Stimulated activated naive CD8-positive, alpha-beta T cell treated with anti-CD3 and anti-CD28 coated beads, Interleukin-15, Interleukin-2, amounts not matched to agents 100 ng/mL and 50 ng/mL, for 24 hours (primary cell): ENCODE measurements at regions not wholly inside any gene's neighbourhood (a gene's known extent, or its start where the extent isn't known, plus 50 kb on each side); places are given as distances from the start of the nearest gene placed in this dataset.
A peak's percentile ranks its signal among the peaks of the same experiment; 100 is the strongest.

Experiments
- H3K27ac Mint-ChIP-seq: one replicate; pipeline ENCODE4 v1.8.0; 2021; ENCODE audit warnings: mild to moderate bottlenecking, mixed read lengths
- H3K27me3 Mint-ChIP-seq: one replicate; pipeline ENCODE4 v1.8.0; 2021; ENCODE audit warnings: mixed read lengths
- H3K36me3 Mint-ChIP-seq: one replicate; pipeline ENCODE4 v1.8.0; 2021; ENCODE audit warnings: low read depth, mixed read lengths
- H3K4me1 Mint-ChIP-seq: one replicate; pipeline ENCODE4 v1.8.0; 2021; ENCODE audit warnings: low read depth, mixed read lengths
- H3K4me3 Mint-ChIP-seq: one replicate; pipeline ENCODE4 v1.8.0; 2021; ENCODE audit warnings: mild to moderate bottlenecking, mixed read lengths
- H3K9me3 Mint-ChIP-seq: one replicate; pipeline ENCODE4 v1.8.0; 2021; ENCODE audit warnings: mixed read lengths

- Mint-ChIP-seq H3K36me3 (no peaks in the 10 kb centered on the region), H3K4me3 (no peak overlapping the region), H3K27me3 (peaks cover 8% of the 10 kb centered on the region), H3K9me3 (peaks cover 1% of the 10 kb centered on the region), H3K27ac (peak overlapping the region; percentile 34), H3K4me1 (peaks cover 28% of the 10 kb centered on the region)
Measured at GRCh38 chr11:86124251-86125233, 55.7 kb upstream of the PICALM start.

DNA sequence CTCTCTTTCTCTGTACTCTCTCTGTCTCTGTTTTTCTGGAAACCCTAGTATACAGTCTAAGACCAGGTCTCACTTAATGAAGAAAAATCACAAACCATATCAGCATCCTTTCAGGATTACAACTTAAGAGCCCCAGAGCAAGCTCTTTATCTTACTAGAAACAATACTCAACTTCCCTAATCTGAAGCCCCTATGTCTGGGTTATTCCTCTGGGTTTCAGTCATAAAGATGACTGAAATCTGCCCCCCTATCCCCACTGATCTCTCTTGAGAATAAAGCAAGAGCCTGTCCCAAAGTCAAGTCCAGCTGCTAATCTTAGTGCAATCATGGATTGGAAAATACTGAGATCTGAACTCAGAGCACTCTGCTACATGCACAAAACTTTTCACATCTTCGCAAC lies 53.9 kb upstream of the PICALM start:
- H3K4me3 Mint-ChIP-seq, result no peak overlapping the region
- no peaks in the 10 kb centered on the region for H3K9me3 Mint-ChIP-seq
- H3K4me1 Mint-ChIP-seq, result peaks cover 34% of the 10 kb centered on the region
- H3K27me3 Mint-ChIP-seq, result peaks cover 7% of the 10 kb centered on the region
- no peaks in the 10 kb centered on the region for H3K36me3 Mint-ChIP-seq
- no peak overlapping the region for H3K27ac Mint-ChIP-seq

DNA sequence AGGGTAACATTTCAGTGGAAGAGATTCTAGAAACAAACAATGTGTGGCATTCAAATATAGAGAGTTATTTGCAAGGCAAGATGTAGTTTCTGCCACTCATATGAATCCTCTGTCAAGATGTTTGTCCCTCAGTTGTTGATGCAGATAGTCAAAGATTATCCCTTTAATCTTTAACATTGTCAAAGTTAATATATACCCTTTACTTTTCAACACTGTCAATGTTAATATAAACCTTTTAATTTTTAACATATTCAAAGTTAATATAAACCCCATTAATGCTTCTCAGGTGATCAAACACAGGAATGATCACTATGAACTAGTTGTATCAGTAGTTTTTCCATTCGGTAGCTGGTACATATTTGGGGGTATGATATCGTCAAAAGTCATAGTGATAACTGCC lies 51.9 kb upstream of the PICALM start:
- H3K4me3 Mint-ChIP-seq, result no peak overlapping the region
- H3K27me3 Mint-ChIP-seq, result peaks cover 7% of the 10 kb centered on the region
- H3K9me3 Mint-ChIP-seq, result no peaks in the 10 kb centered on the region
- no peak overlapping the region for H3K27ac Mint-ChIP-seq
- H3K4me1 Mint-ChIP-seq, result peaks cover 52% of the 10 kb centered on the region
- no peaks in the 10 kb centered on the region for H3K36me3 Mint-ChIP-seq

DNA sequence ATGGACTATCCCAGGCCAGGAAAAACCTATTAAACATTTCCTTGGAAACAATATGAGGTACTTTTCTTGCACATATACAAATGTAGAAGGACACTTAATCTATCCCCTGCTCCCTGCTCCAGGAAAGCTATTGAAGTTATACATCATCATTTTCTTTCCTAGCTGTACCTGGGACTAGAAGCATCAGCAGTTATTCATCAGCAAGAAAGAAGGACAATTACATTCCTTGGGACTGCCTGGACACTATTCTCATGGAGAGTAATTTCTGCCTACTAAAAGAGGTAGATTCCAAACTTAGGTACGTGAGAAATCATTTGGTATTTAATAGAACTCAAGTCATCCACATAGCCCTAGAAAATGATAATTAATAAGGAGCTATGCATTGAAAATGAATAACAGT lies 51.0 kb upstream of the PICALM start:
- Mint-ChIP-seq H3K36me3 (no peaks in the 10 kb centered on the region), H3K9me3 (no peaks in the 10 kb centered on the region), H3K27ac (no peak overlapping the region), H3K4me1 (peaks cover 53% of the 10 kb centered on the region), H3K27me3 (peaks cover 7% of the 10 kb centered on the region), H3K4me3 (no peak overlapping the region)

- Mint-ChIP-seq H3K4me3 (no peak overlapping the region), H3K27ac (no peak overlapping the region), H3K36me3 (no peaks in the 10 kb centered on the region), H3K27me3 (peaks cover 7% of the 10 kb centered on the region), H3K4me1 (peaks cover 45% of the 10 kb centered on the region), H3K9me3 (no peaks in the 10 kb centered on the region)
Measured at GRCh38 chr11:86119077-86119476, 50.2 kb upstream of the PICALM start.
